GM23338 (cell line): ENCODE measurements at regions not wholly inside any gene's neighbourhood (a gene's known extent, or its start where the extent isn't known, plus 50 kb on each side); places are given as distances from the start of the nearest gene placed in this dataset.

Experiments
- ATAC-seq: fragments of 200-7000 bp; cut with Tn5 transposase; 3 replicates; pipeline ENCODE4 v1.9.1; 2020
- DNase-seq: peaks from one replicate; pipeline ENCODE4 v3.0.0-alpha.2; 2015; ENCODE audit warnings: low spot score
- H2AFZ ChIP-seq: fragments of 200-600 bp; sonication (generic); 2 replicates; pipeline ENCODE4 v1.8.0; 2016; ENCODE audit warnings: antibody characterized with exemption, mild to moderate bottlenecking, moderate library complexity
- H3F3A ChIP-seq: fragments of 200-600 bp; sonication (generic); replicated peaks from 2 replicates; pipeline ENCODE4 v1.8.0; 2017; ENCODE audit warnings: antibody characterized with exemption, mixed run types, low read depth
- H3K27ac ChIP-seq: fragments of 200-600 bp; sonication (generic); 2 replicates; pipeline ENCODE4 v1.6.1; 2016; ENCODE audit warnings: low read depth
- H3K27me3 ChIP-seq: fragments of 200-600 bp; sonication (generic); 2 replicates; pipeline ENCODE4 v1.8.0; 2016; ENCODE audit warnings: mild to moderate bottlenecking, mixed run types, moderate library complexity; ENCODE audit not compliant: insufficient read depth
- H3K36me3 ChIP-seq: fragments of 200-600 bp; sonication (generic); 2 replicates; pipeline ENCODE4 v1.8.0; 2016; ENCODE audit warnings: mild to moderate bottlenecking; ENCODE audit not compliant: insufficient read depth
- H3K4me1 ChIP-seq: fragments of 200-600 bp; sonication (generic); 2 replicates; pipeline ENCODE4 v1.8.0; 2016; ENCODE audit warnings: mild to moderate bottlenecking, moderate library complexity; ENCODE audit not compliant: insufficient read depth
- H3K4me2 ChIP-seq: fragments of 200-600 bp; sonication (generic); 2 replicates; pipeline ENCODE4 v1.7.1; 2017; ENCODE audit warnings: mixed run types
- H3K4me3 ChIP-seq: fragments of 200-600 bp; sonication (generic); 2 replicates; pipeline ENCODE4 v1.6.1; 2016; ENCODE audit warnings: mixed run types
- H3K79me2 ChIP-seq: fragments of 200-600 bp; sonication (generic); replicated peaks from 2 replicates; pipeline ENCODE4 v1.8.0; 2017; ENCODE audit warnings: mild to moderate bottlenecking; ENCODE audit not compliant: insufficient read depth
- H3K9me2 ChIP-seq: fragments of 200-600 bp; sonication (generic); 2 replicates; pipeline ENCODE4 v1.8.0; 2017; ENCODE audit not compliant: insufficient read depth
- H4K20me1 ChIP-seq: fragments of 200-600 bp; sonication (generic); replicated peaks from 2 replicates; pipeline ENCODE4 v1.8.0; 2017; ENCODE audit warnings: mild to moderate bottlenecking; ENCODE audit not compliant: insufficient read depth
- H3K27ac Mint-ChIP-seq: 2 replicates; pipeline ENCODE4 v1.8.0; 2020; ENCODE audit warnings: inconsistent platforms, mild to moderate bottlenecking, moderate library complexity, mixed read lengths
- H3K27me3 Mint-ChIP-seq: 3 replicates; pipeline ENCODE4 v1.8.0; 2022; ENCODE audit warnings: low read depth, mild to moderate bottlenecking, moderate library complexity, mixed read lengths, inconsistent platforms; ENCODE audit not compliant: insufficient read depth, poor library complexity
- H3K36me3 Mint-ChIP-seq: 3 replicates; pipeline ENCODE4 v1.8.0; 2021; ENCODE audit warnings: low read depth, mild to moderate bottlenecking, inconsistent platforms, moderate library complexity, mixed read lengths
- H3K4me1 Mint-ChIP-seq: 3 replicates; pipeline ENCODE4 v1.8.0; 2020; ENCODE audit warnings: mild to moderate bottlenecking, inconsistent platforms, mixed read lengths
- H3K4me3 Mint-ChIP-seq: 3 replicates; pipeline ENCODE4 v1.8.0; 2021; ENCODE audit warnings: moderate library complexity, mild to moderate bottlenecking, inconsistent platforms, mixed read lengths
- H3K9me3 Mint-ChIP-seq: 3 replicates; pipeline ENCODE4 v1.8.0; 2020; ENCODE audit warnings: moderate library complexity, mild to moderate bottlenecking, inconsistent platforms, mixed read lengths
- CREB1 ChIP-seq: fragments of 250-450 bp; sonication (Bioruptor Pico); IDR thresholded peaks from 2 replicates; pipeline ENCODE4 v1.5.0; 2020; ENCODE audit warnings: low read depth, mild to moderate bottlenecking, moderate library complexity
- ETS1 ChIP-seq: IDR thresholded peaks from 2 replicates; pipeline ENCODE4 v1.6.1; 2016; ENCODE audit warnings: antibody characterized with exemption
- EZH2 ChIP-seq: fragments of 200-600 bp; sonication (generic); IDR thresholded peaks from one replicate; pipeline ENCODE4 v1.8.0; 2017; ENCODE audit warnings: antibody characterized with exemption, mild to moderate bottlenecking, low read depth; ENCODE audit not compliant: unreplicated experiment
- EZH2phosphoT487 ChIP-seq: fragments of 200-600 bp; sonication (generic); IDR thresholded peaks from one replicate; pipeline ENCODE4 v1.8.1; 2018; ENCODE audit warnings: antibody characterized with exemption; ENCODE audit not compliant: unreplicated experiment
- JUNB ChIP-seq: IDR thresholded peaks from one replicate; pipeline ENCODE4 v1.6.1; 2016; ENCODE audit warnings: antibody characterized with exemption; ENCODE audit not compliant: unreplicated experiment
- NANOG ChIP-seq: IDR thresholded peaks from 2 replicates; pipeline ENCODE4 v1.6.1; 2016; ENCODE audit warnings: antibody characterized with exemption, borderline replicate concordance
- POLR2AphosphoS5 ChIP-seq: IDR thresholded peaks from 2 replicates; pipeline ENCODE4 v1.6.1; 2016; ENCODE audit warnings: antibody characterized with exemption, low read depth
- REST ChIP-seq: IDR thresholded peaks from one replicate; pipeline ENCODE4 v1.6.1; 2018; ENCODE audit warnings: antibody characterized with exemption; ENCODE audit not compliant: unreplicated experiment
- STAT1 ChIP-seq: IDR thresholded peaks from one replicate; pipeline ENCODE4 v1.6.1; 2016; ENCODE audit warnings: antibody characterized with exemption; ENCODE audit not compliant: unreplicated experiment
- ZNF114 ChIP-seq: fragments of 250-450 bp; sonication (Bioruptor Pico); IDR thresholded peaks from 2 replicates; pipeline ENCODE4 v1.5.0; 2020; ENCODE audit warnings: mild to moderate bottlenecking, moderate library complexity
- ZNF331 ChIP-seq: fragments of 250-450 bp; sonication (Bioruptor Pico); IDR thresholded peaks from 2 replicates; pipeline ENCODE4 v1.5.0; 2020; ENCODE audit warnings: low read depth, mild to moderate bottlenecking, moderate library complexity
- ZNF462 ChIP-seq: fragments of 250-450 bp; sonication (Bioruptor Pico); IDR thresholded peaks from 2 replicates; pipeline ENCODE4 v1.5.0; 2020; ENCODE audit warnings: mild to moderate bottlenecking, moderate library complexity
- TF ChIP-seq, protein P1 (sequence below), 2 experiments: fragments of 200-600 bp in 1 of 2; sonication (generic) in 1 of 2; conservative IDR thresholded peaks; 2 replicates each; pipeline versions ENCODE4 v1.5.1 to v1.6.1; 2016 to 2017; ENCODE audit warnings: antibody characterized with exemption in 2 of 2, low read depth in 2 of 2, mild to moderate bottlenecking in 2 of 2, moderate library complexity in 1 of 2

DNA sequence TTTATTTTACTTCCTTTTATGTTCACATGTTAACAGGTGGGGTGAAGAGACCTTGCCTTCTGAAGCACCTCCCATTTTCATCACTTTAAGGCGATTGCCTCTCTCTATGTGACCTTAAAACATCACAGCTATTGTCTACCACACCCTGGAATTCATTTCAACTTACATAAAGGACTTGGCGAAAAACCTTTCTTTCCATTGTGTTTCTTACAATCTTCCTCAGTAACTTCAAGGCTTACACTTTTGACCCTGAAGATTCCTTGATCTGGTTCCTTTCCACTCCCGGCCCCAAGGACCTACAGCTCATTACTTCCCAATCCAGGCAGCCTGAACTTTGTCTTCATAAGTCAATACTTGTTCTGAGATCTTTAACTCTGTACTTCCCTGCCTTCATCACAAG lies 443.3 kb downstream of the ADAMTS20 start:
- H3F3A ChIP-seq = no peaks in the 10 kb centered on the region
- peaks cover 6% of the 10 kb centered on the region; the same call in 1 of the 2 replicates for H3K9me2 ChIP-seq
- H3K4me1 Mint-ChIP-seq = peaks cover 13% of the 10 kb centered on the region
- no peak for ATAC-seq
- H3K4me3 Mint-ChIP-seq = no peak overlapping the region
- TF ChIP-seq ZNF462 (CRISPR knock-in tag) (no peak), EZH2 (no peak), NANOG (no peak), POLR2AphosphoS5 (no peak), JUNB (no peak), ZNF331 (CRISPR knock-in tag) (no peak), ETS1 (no peak), REST (no peak), ZNF114 (CRISPR knock-in tag) (no peak), EZH2phosphoT487 (no peak), CREB1 (CRISPR knock-in tag) (no peak), STAT1 (no peak)
- TF ChIP-seq, protein P1, sequence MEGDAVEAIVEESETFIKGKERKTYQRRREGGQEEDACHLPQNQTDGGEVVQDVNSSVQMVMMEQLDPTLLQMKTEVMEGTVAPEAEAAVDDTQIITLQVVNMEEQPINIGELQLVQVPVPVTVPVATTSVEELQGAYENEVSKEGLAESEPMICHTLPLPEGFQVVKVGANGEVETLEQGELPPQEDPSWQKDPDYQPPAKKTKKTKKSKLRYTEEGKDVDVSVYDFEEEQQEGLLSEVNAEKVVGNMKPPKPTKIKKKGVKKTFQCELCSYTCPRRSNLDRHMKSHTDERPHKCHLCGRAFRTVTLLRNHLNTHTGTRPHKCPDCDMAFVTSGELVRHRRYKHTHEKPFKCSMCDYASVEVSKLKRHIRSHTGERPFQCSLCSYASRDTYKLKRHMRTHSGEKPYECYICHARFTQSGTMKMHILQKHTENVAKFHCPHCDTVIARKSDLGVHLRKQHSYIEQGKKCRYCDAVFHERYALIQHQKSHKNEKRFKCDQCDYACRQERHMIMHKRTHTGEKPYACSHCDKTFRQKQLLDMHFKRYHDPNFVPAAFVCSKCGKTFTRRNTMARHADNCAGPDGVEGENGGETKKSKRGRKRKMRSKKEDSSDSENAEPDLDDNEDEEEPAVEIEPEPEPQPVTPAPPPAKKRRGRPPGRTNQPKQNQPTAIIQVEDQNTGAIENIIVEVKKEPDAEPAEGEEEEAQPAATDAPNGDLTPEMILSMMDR (conservative IDR thresholded peaks at IDR 0.05; ENCODE audit: low read depth in 2 of 2) = no peak
- H2AFZ ChIP-seq = no peak overlapping the region
- no peak overlapping the region for H3K4me2 ChIP-seq
- no peaks in the 10 kb centered on the region for H3K36me3 Mint-ChIP-seq
- DNase-seq = no peak
- H3K4me1 ChIP-seq = no peaks in the 10 kb centered on the region
- no peaks in the 10 kb centered on the region for H3K27me3 ChIP-seq
- H3K9me3 Mint-ChIP-seq = no peaks in the 10 kb centered on the region
- no peaks in the 10 kb centered on the region for H3K36me3 ChIP-seq
- no peaks in the 10 kb centered on the region for H3K27me3 Mint-ChIP-seq
- no peaks in the 10 kb centered on the region for H3K79me2 ChIP-seq
- no peak overlapping the region for H3K4me3 ChIP-seq
- no peak overlapping the region for H3K27ac ChIP-seq
- H3K27ac Mint-ChIP-seq = no peak overlapping the region
- no peaks in the 10 kb centered on the region for H4K20me1 ChIP-seq
